SIG-M5 (cell line): ENCODE measurements at regions not wholly inside any gene's neighbourhood (a gene's known extent, or its start where the extent isn't known, plus 50 kb on each side); places are given as distances from the start of the nearest gene placed in this dataset.

Experiments
- DNase-seq: peaks from one replicate; lab custom pipeline; 2025; lab: John Stamatoyannopoulos, UW

GRCh38 chr5:76030343-76030742, 52.8 kb upstream of the SV2C start:
- DNase-seq = no peak

GRCh38 chr5:76029739-76030138, 53.4 kb upstream of the SV2C start:
- no peak for DNase-seq

DNA sequence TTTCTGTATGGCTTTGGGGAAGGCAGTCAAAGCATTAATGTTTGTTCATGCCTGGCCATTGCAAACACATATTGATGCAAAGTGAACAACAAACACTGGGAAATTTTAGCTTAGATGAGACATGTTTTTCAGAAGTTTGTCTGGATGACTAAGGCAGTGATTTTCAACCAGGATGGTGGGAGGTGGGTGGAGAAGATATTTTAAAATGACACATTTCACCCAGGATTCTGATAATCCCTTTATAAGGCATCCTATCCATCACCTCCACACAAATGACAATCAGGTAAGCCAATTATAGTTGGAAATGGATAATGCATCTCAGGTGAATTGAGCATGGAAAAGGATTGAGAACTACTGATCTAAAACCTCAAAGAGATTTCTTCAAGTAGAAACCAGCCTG, 57.4 kb upstream of the SV2C start:
- no peak for DNase-seq

GRCh38 chr5:76025069-76025468, 58.1 kb upstream of the SV2C start:
- no peak for DNase-seq

DNA sequence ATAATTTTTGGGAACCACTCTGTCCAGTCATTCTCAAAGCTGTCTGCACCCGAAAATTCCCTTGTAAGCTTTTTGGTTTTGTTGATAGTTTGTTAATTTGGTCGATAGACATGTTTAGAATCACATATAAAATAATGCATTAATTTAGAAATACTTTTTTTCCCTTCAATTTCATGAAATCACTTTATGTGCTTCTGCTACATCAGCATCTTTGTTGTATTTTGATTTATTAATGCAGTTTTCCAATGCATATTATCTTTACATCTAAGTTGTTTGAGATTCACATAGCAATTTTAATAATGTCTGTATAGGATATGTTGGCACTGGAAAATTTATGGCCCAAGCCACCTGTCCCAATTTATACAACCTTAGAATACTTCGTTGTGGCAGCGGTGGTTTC, 60.6 kb upstream of the SV2C start:
- no peak for DNase-seq

- no peak for DNase-seq
These were observed 61.1 kb upstream of the SV2C start for GRCh38 chr5:76021936-76022584.

GRCh38 chr5:76016258-76016657, 66.9 kb upstream of the SV2C start:
- DNase-seq = no peak

DNA sequence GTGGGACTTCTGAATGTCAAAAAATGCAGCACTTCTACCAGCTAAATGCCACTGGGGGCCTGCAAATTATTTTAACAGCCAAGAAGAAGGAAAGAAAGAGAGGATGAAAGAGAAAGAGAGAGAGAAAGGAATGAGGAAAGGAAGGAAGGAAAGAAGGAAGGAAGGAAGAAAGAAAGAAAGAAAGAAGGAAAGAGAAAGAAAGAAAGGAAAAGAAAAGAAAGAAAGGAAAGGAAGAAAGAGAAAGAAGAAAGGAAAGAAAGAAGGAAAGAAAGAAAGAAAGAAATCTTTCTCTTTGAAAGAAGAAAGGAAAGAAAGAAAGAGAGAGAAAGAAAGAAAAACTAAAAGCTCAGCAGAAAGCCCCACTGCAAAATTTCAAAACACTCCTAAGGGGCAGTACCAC, 69.2 kb upstream of the SV2C start:
- DNase-seq = no peak

DNA sequence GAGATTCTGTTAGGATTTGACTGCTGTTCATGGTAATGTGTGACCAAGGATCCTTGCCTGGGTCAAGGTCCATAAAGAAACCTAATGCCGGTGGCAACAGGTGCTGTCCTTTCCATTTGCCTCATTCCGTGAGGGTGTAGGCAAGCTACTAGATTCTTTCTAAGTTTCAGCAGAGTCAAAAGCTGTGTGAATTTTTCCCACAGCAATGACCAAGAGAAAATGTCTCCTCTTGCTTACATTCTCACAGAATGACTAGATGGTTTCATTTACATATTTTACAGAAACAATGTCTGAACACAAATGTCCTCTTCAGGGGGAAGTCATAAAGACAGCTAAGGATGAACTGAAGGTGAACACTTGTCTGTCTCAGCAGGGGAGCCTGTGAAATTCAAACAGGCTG, 75.3 kb upstream of the SV2C start:
- DNase-seq = no peak

GRCh38 chr5:76000582-76000981, 82.6 kb upstream of the SV2C start:
- no peak for DNase-seq

DNA sequence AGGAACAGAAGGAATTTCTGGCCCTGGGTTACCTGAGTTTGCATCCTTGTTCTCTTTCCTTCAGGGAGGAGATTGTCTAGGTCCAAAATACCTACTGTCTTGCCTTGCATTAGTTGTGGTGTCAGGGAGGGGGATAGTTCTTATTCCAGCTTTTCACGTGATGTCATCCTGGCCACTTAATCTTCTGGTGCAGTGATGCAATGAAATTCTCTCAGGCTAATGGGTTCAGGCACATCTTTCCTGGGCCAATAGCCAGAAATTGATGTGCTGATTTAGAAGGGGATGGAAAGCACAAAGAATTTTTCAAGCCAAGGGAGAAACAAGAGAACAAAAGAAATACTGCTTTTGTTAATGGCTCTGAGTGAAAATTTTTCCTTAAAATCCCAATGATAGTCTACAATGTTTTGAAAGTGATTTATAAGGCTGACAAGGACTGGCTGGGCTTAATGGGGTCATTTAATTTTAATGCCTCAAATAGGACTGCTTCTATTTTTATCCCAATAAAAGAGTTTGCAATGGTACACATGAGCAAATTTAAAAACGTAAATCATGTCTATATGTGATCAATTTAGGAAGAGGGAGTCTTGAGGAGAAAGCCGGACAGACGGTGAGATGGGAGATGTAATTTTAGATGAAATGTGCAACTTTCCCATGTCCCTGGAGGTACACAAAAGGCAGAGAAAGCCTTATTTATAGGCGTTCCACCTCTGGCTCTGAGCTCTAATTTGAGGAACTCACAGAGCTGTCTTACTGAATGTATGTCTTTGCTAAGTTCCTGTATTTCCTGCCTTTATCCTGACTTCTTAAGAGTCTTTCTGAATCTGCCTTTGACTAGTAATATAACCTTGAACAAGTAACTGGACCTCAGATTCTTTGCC, 89.3 kb upstream of the SV2C start:
- no peak for DNase-seq

GRCh38 chr5:75993183-75993582, 90.0 kb upstream of the SV2C start:
- DNase-seq = no peak

DNA sequence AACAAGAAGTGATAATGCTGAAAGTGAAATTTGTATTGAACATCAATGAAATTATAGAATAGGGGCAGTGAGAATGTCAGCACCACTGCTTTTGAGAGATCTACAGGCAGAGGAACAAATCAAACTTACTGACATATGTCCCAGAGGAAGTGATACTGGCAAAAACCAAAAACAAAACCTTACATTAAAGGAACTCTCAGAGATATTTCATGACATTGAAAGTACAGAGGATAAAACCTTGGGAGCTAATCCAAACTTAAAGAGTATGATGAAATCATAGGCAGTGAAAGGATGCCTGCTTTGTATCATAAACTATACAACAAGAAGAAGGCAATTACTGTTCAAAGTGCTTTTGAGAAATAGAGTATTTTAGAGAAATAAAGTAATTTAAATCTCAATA, 90.4 kb upstream of the SV2C start:
- DNase-seq = no peak

- DNase-seq = no peak
These were observed 98.1 kb upstream of the SV2C start for GRCh38 chr5:75985077-75985476.

DNA sequence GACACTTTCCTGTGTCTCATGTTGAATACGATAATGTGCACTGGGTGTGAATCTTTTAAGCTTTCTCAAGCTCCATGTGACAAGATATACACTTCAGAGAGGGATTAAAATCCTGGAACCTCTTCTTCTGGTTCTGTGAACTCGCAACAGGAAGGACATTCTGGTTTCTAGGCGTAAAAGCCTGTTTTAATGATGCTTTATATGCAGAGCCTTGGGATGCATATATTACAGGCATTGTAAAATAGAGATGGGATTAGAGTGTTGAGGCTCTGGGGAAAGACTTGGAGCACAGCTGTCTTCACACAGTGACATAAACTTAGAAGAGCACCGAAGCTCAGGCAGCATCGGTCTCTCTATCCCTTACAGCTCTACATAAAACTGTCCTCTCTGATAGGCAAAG, 107.7 kb upstream of the SV2C start:
- no peak for DNase-seq

- no peak for DNase-seq
These were observed 117.9 kb upstream of the SV2C start for GRCh38 chr5:75965292-75965691.

GRCh38 chr5:75964008-75964407, 119.2 kb upstream of the SV2C start:
- peak; percentile 11 for DNase-seq

DNA sequence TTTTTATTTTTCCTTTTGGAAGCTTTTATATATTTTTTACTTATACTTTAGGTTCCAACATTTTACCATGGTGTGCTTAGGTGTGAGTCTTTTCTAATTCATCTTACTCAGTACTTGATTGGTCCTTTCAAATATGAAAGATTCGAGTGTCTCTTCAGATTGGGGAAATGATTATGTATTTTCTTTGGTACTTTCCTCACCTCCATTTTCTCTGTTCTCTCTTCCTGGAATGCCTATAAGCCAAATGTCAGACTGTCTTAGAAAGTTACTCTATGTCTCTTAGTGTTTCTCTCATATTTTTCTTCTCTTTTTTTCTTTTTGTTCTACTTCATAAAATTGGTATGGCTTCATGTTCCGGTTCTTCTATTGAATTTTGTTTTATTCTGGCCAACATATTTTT, 119.6 kb upstream of the SV2C start:
- DNase-seq = no peak

DNA sequence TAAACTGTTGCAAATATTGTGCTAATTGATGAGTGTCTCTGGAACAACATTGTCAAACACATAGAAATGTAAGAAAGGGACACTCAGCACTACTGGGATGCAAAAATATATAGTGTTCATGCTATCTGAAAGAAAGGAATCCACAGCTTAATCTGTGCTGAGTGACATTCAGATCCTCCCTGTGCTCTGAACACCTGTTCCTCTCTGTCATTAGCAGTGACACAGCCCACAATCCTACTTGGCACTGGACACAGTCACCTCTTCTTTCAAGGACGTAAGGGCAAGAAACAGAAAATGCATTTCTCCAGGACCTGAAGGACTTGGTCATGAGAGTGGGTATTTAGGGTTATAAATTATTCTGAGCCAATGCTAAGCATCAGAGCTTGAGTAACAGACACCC, 121.4 kb upstream of the SV2C start:
- no peak for DNase-seq

DNA sequence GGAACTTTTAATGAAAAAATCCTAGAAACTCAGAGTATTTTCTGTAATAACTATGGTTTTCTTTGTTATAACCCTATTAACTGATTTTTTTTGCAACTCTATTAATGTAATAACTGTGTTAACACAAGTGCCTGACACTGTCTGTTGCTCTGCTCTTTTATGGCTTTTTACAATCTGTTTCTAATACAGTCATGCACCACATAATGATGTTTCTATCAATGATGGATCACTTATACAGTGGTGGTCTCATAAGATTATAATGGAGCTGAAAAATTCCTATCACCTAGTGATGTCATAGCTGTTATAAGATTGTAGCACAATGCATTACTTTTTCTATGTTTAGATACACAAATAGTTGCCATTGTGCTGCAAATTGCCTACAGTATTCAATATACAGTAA, 123.1 kb upstream of the SV2C start:
- no peak for DNase-seq

DNA sequence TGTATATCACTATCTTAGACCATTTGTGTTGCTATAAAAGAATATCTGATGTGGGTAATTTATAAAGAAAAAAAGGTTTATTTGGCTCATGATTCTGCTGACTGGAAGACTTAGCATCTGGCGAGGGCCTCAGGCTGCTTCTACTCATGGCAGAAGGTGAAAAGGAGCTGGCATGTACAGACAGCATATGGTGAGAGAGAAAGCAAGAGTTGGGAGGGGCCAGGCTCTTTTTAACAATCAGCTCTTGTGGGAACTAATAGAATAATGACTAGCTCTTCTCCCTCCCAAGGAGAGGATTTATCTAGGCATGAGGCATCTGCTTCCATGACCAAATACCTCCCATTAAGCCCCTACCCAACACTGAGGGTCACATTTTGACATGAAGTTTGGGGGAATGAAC, 130.2 kb upstream of the SV2C start:
- no peak for DNase-seq

DNA sequence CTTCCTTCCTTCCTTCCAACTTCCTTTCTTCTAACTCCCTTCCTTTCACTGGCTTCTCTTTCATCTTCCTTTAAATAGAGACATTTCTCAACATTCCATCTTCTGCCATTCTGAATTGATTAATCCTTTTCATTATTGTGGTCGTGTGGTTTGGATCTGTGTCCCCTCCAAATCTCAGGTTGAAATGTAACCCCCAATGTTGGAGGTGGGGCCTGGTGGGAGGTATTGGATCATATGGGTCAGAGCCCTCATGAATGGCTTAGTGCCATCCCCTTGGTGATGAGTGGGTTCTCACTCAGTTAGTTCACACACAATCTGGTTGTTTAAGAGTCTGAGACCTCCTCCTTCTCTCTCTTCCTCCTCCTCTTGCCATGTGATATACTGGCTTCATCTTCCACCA, 130.9 kb upstream of the SV2C start:
- DNase-seq = no peak

DNA sequence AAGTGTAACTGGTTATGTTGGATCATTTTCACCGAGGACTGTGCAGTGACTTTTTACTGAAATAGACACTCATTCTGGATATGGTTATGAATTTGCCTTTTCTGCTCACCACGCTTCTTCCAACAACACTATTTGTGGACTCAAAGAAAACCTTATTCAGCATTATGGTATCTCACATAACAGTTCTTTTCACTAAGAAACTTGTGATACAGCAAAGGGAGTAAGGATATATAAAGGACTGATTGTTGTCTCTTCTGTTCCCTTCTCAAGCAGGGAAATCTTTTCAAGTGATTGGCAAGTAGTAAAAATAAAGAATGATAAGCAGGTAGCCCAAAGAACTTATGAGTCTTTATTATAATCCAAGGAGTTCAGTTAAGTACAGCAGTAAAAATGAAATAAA, 131.5 kb upstream of the SV2C start:
- DNase-seq = no peak

DNA sequence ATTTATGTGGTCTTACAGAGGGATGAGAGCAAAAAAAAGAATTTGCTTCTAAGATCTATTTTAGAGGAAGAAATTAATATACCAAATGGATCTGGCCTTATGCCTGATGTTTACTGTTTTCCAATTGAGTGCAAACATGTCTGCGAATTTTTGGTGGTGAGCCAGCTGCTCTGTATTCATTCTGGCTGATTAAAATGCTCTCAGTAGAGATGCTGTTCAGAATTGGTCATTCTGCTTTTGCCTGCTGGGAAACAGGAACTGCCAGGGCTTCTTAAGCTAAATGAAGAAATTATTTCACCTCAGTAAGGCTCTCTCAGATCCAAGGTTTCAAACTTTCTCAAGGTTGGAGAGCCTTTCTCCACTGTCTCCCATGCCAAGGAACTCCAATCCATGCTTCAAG, 132.0 kb upstream of the SV2C start:
- DNase-seq = no peak
